Hematopoietic multipotent progenitor cell treated with erythropoietin and hydrocortisone succinate and interleukin-3 and kit ligand, for 6 days (in vitro differentiated cells): ENCODE measurements at regions not wholly inside any gene's neighbourhood (a gene's known extent, or its start where the extent isn't known, plus 50 kb on each side); places are given as distances from the start of the nearest gene placed in this dataset.

ENCODE experiments used
- DNase-seq: peaks from one replicate; pipeline ENCODE4 v3.0.0-alpha.2; 2015

DNA sequence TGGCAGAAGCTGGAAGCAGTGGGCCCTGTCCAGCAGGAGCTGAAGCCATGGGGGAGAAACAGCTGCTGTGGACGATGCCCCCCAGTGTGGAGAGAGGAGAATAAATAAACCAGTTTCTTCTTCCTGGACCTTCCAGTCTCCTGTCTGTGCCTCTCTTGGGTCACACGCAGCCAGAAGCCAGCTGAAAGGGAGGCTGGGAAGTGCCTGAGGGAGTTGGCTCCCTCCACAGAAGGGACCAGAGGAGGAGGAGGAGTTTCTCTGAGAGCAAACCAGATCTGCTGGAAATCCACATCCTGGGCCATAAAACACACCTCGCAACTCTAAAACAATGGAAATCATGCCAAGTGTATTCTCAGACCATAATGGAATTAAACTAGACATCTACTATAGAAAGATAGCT lies 577.0 kb downstream of the CDH26 start:
- no peak for DNase-seq

DNA sequence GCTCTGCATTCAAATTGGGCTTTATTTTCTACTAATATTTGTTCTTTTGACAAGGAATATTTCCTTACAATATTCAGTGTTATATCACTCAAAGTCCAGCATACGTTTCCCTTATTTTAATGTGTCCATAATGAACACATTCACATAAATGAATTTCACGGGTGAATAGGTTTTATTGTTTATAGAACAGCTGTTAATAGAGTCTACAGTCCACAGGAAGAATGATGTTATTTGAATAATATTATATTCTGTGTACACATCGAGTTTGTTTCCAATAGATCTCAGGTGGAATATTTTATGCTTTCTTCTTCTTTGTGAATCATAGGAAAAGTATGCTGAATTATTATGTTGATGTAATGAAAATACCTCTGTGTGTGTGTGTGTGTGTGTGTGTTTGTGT lies 582.4 kb downstream of the CDH26 start:
- no peak for DNase-seq

DNA sequence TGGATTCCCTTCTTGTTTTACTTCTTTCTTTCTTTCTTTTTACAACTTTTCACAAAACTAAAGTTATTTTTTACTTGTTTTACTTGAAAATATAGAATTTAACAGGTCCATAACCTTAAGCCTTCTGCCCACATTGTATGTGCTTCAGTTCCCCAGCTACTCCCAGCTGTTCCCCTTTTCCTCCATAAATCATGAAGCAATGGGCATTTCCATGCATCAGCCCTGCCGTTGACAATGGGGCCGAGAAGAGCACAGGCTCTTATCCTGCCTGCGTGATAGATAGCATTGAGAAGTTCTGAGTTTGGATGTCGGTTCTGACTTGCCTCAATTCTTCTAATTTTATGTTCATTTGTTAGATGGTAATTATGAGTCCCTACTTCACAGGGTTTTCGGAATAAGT lies 583.8 kb downstream of the CDH26 start:
- DNase-seq, result no peak

DNA sequence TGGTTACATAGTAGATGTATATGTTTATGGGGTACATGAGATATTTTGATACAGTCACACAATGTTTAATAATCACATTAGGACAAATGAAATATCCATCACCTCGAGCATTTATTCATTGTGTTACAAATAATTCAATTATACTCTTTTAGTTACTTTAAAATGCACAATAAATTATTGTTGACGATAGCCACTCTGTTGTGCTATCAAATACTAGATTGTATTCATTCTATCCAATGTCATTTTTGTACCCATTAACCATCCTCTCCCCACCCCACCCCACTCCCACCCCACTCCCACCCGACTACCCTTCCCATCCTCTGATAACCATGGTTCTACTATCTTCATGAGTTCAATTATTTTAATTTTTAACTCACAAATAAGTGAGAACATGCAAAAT lies 585.4 kb downstream of the CDH26 start:
- DNase-seq, result no peak

DNA sequence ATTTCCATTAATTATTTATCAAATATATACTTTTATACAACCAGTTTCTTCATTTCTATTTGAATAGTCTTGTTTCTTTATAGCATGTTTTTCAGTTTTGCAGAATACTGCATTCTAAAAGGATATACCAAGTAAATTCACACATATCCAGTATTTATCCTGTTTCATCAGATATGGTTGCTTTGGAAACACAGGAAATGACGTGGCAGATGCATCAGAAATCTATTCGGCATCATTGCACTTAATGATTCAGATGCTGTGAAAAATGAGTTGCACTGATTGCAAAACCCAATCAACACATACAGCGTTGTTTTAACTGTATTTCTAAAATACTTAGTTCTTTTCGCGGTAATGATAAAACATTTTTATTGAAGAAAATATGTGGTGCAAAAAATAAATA lies 594.9 kb downstream of the CDH26 start:
- no peak for DNase-seq

DNA sequence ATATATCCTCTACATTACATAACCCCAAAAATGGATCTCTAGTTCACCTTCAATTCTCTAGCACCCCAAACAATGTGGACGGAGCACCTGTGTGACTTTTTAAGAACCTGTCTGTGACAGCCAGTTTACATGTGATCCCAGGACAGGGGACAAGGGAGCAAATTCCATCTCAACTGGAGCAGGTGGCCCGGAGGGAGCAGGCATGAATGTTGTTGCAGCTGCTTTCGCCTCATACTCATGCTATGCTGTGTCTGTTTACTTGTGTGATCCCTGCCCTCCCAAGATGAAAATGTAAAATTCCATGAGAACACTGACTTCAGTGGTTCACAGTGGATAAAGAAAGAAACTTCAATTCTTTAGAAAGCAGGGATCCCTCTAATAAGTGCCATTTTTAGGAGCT lies 600.3 kb downstream of the CDH26 start:
- DNase-seq, result no peak

DNA sequence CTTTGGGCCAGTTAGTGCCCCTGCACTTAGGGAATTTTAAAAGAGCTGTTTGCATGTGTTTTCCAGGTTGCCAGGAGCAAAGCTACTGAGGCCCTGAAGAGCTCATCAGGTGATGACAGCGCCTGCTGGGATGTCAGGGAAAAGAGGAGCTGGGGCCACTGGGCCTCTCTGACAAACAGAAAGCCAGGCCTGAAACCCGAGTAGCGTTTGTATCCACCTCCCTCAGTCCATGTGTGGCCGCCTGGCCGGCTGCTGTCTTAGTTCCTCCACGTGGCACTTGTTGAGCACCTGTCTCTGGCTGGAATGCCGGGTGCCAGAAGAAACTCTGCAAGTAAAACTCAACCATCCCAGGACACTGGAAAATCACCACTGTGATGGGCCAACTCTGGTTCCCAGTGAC lies 601.2 kb downstream of the CDH26 start:
- no peak for DNase-seq

DNA sequence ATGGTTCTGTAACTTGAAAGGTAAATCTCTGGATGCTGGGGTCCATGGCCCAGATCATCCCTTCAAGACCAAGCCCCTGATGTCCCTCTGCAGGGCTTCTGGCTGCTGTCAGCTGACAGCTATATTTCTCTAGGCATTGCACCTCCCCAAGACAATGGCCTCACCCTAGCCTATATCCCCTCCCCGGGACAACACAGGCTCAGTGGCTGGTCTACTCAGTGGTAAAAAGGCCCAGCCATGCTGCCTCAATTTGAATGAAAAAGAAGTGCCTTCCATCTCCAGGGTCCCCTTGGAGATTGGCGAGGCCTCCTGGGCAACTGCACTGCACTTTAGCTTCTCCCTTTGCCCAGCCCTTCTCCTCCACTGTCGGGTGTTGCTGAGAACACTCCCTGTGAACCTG lies 602.8 kb downstream of the CDH26 start:
- DNase-seq, result no peak

DNA sequence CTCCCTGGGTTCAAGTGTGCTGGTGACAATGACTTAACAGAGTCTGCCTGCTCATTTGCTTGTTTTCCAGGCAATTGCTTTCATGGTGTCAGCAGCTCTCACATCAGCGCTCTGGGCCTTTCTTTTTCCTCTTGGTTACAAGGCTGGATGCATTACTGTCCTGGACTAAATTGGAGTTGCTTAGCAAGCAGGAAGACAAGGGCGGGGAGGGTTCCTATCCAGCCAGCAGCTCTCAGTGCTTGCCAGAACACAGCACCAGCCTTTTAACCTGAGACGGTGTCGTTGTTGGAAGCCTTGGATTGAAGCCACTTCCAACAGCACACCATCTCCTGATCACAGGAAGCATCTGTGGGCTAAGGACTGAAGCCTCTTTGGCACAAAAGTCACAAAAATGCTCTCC lies 606.9 kb downstream of the CDH26 start:
- no peak for DNase-seq

DNA sequence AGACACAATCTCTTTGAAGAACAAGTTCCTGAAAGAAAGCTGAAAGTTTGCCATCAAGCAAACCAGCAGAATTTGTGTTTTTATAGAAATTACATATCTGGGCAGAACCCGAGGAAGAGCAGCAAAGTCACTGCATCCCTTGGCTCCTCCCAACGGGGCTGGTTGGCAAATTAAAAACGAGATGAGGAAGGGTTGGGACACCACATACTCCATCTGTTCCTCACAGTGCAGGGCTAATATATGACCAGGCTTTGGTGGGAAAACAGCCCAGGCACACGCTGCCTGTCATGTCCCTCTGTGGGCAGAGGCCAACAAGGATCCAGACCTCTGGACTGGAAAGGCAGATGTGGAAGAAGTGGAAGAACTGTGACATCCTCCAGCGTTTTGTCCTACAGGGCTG lies 607.3 kb downstream of the CDH26 start:
- DNase-seq, result no peak

DNA sequence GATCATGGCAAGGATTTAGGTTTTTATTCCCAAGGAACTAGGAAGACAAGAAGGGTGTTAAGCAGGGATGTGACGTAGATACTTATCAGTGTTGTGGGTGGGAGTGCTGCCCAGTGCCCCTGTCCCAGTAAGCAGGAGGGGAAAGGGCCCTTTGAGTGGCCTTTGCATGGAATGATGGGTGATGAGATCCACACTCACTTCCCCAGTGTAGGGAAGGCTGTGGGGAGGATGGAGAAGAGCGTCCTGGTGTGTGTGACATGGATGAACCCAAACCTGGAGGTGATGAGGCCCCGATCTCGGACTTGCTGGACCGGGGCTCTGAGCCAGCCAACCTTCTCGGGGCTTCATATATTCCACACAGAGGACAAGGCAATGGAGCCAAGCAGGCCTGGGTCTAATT lies 610.9 kb downstream of the CDH26 start:
- no peak for DNase-seq

DNA sequence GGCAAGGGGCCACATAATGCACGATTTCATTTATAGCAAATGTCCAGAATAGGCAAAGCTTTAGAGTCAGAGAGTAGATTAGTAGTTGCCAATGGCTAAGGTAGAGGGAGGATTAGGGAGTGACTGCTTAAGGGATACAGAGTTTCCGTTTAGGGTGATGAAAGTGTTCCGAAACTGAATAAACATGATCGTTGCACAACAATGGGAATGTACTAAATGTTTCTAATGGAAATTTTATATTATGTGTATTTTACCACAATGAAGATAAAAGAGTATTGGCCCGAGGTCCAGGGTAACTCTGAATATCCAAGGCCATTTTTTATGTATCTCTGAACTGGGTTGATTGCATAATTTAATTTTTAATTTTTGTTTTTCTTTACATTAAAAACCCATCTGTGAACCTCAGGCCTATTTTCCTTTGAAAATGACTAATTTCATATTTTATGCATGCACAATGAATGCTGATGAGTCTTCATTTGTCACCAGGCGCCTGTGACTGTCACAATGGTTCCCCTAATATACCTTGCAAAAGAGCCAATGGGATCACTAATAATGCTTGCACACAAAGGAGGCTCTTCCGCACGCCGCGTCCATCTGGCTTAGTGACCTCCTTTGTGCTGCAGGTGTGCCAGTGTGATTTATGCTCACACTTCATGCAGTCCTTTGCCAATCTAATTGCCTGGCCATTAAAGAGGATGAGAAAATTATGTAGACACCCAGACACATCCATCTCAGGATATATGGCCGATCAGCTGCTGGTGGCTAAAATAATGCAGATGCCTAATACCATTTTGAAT lies 612.5 kb downstream of the CDH26 start:
- no peak for DNase-seq

DNA sequence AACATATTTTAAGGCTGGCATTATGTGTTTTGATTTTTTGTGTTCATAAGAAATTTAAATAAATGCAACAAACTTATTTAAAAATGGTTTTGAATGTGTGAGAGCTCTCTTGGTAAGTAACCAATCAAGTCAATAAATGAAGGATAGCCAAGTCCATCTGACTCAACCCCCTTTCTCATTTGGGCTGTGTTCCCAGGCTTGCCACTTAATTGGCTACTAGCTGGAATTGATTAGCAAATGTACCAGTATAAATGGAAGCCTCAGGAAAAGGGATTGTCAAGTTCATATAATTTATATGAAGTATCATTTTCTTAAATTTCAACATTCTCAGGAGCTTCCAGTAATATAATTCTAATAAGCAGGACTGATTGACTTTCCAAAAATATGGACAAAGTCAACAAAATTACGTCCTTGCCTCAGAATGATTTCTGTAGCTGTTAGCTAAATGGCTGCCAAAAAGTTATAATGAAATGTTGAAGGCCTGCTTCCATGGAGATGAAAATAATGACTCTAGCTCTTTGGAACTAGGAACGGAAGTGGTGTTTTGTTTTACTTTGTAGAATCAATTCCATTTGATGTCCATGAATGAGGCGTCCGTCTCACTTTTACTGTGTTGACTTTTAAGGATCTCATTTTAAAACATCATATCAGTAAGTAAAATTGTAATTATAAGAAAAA lies 614.9 kb downstream of the CDH26 start:
- DNase-seq, result no peak

DNA sequence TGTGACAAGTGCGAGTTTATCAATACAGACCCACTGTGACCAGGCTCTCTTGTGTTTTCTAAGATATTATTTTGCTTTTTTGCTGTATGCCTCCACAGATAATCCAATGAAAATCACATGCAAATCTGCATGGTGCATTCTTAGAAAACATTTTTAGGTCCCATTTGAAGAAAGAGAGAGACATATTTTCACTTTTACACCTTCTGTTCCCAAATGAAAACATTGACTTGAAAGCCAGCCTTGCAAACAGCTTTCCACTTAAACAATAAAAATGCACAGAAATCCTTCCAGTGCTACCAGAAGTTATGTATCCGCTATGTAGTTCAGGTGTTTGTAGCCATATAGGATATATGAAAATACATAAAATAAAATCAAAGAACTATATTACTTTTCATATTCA lies 618.0 kb downstream of the CDH26 start:
- no peak for DNase-seq

DNA sequence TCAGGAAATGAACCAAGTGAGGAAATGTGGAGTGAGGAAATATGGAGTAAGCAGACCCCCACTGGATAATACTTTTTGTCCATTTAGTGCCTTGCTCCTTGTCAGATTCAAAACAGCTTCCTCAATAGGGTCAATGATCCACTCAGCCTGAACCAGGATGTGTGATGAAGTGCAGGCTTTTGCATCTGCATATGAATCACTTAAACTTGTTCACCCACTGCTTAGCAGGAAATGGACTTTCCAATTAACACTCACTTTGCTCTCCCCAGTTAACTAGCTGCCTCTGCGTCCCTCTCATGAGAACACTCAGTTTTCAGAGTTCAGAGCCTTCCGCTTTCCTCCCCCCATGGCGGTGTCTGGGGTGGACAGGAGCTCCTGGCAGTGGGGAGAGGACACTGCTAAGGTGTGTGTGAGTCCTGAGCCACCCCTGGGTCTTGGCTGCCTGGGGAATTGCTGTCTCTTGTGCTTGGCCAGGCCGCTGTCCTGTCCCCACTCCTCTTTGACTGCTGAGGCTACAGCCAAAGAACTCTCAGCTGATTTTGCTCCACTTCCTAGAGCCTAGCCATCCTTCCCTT lies 621.8 kb downstream of the CDH26 start:
- no peak for DNase-seq

DNA sequence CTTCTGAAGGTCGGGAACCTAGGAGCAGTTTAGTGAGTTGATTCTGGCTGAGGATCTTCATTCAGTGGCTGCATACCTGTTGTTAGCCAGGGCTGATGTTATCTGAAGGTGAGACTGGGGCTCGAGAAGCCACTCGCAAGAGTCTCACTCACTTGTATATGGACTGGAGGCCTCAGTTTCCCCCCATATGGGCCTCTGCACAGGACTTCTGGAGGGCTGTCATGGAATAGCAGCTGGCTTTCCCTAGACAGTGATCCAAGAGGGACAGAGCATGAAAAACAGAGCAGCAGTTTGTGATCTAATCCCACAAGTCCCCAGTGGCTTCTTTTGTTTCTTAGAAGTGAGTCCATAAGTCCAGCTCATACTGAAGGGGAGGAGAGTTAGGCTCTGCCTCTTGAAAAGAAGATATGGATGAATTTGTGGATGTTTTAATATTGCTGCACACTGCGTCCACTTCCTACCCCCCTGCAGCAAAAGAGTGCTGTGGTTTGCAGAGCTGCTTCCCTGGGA lies 623.4 kb downstream of the CDH26 start:
- no peak for DNase-seq

DNA sequence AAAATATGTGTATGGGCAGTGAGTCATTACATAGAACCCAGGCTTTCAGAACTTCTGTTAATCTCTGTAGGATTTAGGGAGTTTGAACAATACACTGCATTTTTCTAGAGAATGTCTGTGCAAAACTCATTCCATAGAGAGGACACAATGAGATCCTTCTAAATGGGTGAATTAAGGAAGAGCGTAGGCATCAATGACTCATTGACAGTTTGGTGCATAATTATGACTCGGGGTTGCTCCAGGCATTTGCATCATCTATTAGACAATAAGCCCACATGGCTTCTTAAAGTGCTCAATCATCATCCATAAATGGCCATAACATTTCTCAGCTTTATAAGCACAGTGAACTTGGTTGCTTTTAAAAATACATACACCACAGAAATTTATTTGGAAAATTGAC lies 625.5 kb downstream of the CDH26 start:
- DNase-seq, result no peak

DNA sequence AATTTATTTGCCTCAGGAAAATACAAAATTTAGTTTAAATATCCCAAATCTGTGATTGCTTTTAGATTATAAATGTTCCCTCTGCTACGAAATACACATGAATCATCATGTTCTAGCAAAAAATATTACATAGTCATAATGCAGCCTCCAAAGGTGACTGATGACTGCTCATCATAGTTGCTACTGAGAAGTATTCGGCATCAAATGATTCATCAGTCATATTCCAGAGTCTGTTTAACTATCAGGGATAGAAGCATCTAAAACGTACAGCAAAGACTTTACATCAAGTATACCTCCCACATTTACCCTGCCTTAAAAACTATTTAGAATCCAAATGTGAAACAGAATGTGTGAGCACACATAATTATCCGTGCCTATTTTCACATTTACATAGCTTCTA lies 626.0 kb downstream of the CDH26 start:
- DNase-seq, result no peak

DNA sequence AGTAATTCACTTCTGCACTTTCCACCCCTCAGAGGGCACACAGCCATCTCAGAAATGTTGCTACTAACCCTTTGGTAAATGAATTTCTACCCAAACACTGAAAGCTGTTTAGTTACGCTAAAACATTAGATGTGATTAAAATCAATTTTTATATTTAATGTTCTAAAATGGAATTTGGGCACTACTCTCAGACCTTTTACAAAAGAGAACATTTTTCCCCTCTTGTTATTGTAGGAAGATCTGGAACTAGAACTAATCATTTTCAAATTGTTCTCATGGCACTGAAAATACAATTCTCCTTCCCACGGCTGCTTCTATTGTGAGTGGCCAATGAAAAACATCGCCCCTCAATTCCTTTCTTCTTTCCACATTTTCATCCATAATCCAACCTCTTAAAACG lies 627.4 kb downstream of the CDH26 start:
- DNase-seq, result no peak

DNA sequence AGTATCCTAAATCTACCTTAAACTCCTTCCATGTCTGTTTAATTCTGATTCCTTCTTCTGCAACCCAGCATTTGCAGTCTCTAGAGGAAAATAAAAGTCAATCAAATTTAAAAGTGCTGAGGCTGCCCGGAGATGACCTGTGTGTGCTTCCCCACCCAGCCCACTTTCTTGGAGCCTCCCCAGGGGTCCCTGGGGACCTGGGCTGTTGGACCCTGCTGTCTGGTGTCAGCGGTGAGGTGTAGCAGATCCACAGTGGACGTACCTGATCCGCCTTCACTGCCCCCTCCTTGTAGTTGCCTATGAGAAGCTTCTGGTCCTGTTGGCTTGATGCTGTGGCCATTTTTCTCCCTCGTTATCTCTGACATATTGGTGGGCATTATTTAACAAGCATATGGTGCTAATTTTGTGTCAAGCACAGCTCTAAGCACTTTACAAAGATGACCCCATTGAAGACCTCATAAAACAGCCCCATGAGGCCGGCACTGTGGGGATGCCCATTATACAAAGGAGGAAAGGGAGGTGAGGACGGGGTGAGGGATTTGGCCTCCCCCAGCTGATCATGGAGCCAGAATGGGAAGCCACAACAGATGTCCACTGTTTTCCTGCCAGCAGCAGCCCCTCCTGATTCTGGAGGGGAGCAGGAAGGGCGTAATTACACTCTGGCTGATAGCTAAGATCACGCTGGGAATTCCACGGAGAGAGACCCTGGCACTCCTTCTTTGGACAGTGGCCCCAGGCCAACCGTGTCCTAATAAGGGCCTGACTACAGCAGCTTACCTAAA lies 628.2 kb downstream of the CDH26 start:
- no peak for DNase-seq

DNA sequence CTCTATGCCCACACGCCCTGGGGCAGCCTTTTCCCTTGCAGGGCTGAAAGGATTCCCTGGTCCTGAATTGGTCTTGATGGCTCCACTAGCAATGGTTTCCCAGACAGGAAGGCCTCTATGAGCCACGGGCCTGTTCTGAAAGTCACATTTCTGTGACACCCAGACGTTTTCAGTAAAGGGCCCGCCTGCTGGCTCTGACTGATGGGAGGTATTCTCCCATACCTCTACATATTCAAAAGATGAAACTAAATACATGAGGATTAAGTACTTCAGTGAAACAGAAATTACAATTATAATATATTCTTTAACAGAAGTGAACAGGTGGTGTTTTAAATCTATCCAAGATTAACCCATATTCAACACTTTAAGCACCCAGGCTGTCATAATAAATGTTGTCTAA lies 629.8 kb downstream of the CDH26 start:
- no peak for DNase-seq

DNA sequence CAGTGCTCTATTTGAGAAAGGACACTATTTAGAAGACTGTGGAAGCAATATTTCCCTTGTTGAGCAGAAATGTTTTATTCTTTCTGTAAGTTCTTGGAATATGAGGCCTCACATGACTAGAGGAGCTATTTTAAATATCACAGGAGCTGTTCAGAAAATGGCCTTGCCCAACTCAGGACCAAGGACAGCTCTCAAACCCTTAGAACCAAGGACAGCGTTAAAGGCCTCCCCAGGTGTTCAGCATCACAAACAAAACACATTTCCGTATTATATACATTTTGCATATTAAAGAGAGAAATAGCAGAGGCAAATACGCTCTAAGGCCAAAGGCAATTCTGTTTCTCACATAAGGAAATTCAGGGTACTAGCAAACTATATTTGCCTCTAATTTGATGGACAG lies 631.4 kb downstream of the CDH26 start:
- DNase-seq, result peak; percentile 32

DNA sequence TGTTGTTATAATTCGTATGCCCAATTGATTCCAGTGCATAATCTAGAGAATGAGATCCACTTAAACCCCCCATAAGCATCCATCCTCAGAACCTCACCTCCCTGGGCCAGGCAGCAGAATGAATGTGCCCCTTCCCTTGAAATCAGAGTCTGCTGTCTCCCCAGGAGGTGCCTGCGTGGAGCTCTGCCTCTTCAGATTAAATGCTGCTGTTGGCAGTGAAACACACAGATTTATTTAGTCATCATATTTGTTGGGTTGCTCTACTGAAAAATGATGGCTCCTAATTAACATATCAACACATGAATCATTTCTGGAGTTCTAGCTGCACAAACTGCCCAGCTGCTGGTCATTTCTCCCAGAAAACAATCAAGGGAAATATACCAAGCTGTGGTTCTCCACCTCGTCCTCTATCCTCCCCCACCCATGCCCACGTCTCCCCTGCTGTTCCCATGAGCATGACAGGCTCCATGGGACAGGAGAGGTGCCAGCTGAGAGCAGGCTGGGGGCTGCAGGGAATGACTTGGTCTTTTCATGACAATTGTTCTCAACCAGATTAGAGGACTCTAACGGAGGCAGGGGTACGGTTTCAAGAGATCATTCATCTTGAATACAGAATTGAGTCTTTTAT lies 633.1 kb downstream of the CDH26 start:
- DNase-seq, result no peak
